ENCODE measurements at regions not wholly inside any gene's neighbourhood (a gene's known extent, or its start where the extent isn't known, plus 50 kb on each side); places are given as distances from the start of the nearest gene placed in this dataset.

- TF ChIP-seq POLR2A (IDR thresholded peaks at IDR 0.05; ENCODE audit: low read depth, low read length) (no peak), ETV6 (conservative IDR thresholded peaks at IDR 0.05 in 1 of 2, IDR thresholded peaks at IDR 0.05 in 1 of 2; ENCODE audit: borderline replicate concordance in 1 of 2, low read depth in 1 of 2) (peak in 1 of 2 experiments; percentile 94; a peak in 2 of 4 replicates), IRF5 (IDR thresholded peaks at IDR 0.05; ENCODE audit: borderline replicate concordance) (no peak), YY1 (IDR thresholded peaks at IDR 0.05; ENCODE audit: low read depth, low read length) (no peak), NKRF (conservative IDR thresholded peaks at IDR 0.05) (no peak), ATF7 (IDR thresholded peaks at IDR 0.05; ENCODE audit: low read depth) (no peak), IKZF1 (conservative IDR thresholded peaks at IDR 0.05) (peak; percentile 80), FOXM1 (IDR thresholded peaks at IDR 0.05; ENCODE audit: low read depth, low read length) (peak; percentile 77; the same call in 1 of the 2 replicates), ZNF217 (IDR thresholded peaks at IDR 0.05) (no peak), CBX5 (IDR thresholded peaks at IDR 0.05; ENCODE audit: low read depth) (no peak), IKZF2 (IDR thresholded peaks at IDR 0.05) (peak; percentile 88 to 93), NFIC (IDR thresholded peaks at IDR 0.05; ENCODE audit: low read depth, low read length) (peak; percentile 91; the same call in 1 of the 2 replicates), SP1 (IDR thresholded peaks at IDR 0.05; ENCODE audit: low read depth, low read length) (no peak), CEBPB (IDR thresholded peaks at IDR 0.05; ENCODE audit: borderline replicate concordance in 1 of 2, low read depth in 2 of 2, low read length in 2 of 2) (0 out of 4 replicates have a peak, but pooled peaks of 1 of the 2 experiments have one; percentile 38), NR2C1 (IDR thresholded peaks at IDR 0.05) (no peak), NBN (IDR thresholded peaks at IDR 0.05) (peak; percentile 41; the same call in 1 of the 2 replicates), DPF2 (IDR thresholded peaks at IDR 0.05) (0 out of 2 replicates have a peak, but pooled peaks have one; percentile 28), MYC (IDR thresholded peaks at IDR 0.05; ENCODE audit: insufficient read depth, insufficient read length, insufficient replicate concordance, low read length, severe bottlenecking) (no peak), ZBED1 (IDR thresholded peaks at IDR 0.05; ENCODE audit: borderline replicate concordance) (peak; percentile 70; the same call in 1 of the 2 replicates)
Observed at GRCh38 chr3:190229632-190230424, 92.4 kb downstream of the CLDN1 start (continued).

Measured in GM12878 (cell line).